Kidney capillary endothelial cell (primary cell): ENCODE measurements at regions not wholly inside any gene's neighbourhood (a gene's known extent, or its start where the extent isn't known, plus 50 kb on each side); places are given as distances from the start of the nearest gene placed in this dataset.

Experiments
- DNase-seq: peaks from one replicate; pipeline ENCODE4 v3.0.0-alpha.2; 2018; ENCODE audit warnings: low spot score

- no peak for DNase-seq
Measured at GRCh38 chr5:67467110-67467509, 270.5 kb upstream of the CD180 start.

GRCh38 chr5:67465537-67466207, 269.1 kb upstream of the CD180 start:
- DNase-seq = no peak

- no peak for DNase-seq
Measured at GRCh38 chr5:67462147-67462546, 265.5 kb upstream of the CD180 start.

GRCh38 chr5:67459253-67459652, 262.7 kb upstream of the CD180 start:
- DNase-seq = no peak

- DNase-seq = no peak
Measured at GRCh38 chr5:67455970-67456369, 259.4 kb upstream of the CD180 start.

GRCh38 chr5:67454957-67455561, 258.5 kb upstream of the CD180 start:
- DNase-seq = no peak

GRCh38 chr5:67453111-67453905, 256.7 kb upstream of the CD180 start:
- DNase-seq = no peak

GRCh38 chr5:67451640-67452279, 255.2 kb upstream of the CD180 start:
- no peak for DNase-seq

GRCh38 chr5:67447732-67448131, 251.1 kb upstream of the CD180 start:
- DNase-seq = no peak

GRCh38 chr5:67437905-67438845, 241.6 kb upstream of the CD180 start:
- no peak for DNase-seq

GRCh38 chr5:67435032-67435431, 238.4 kb upstream of the CD180 start:
- no peak for DNase-seq

GRCh38 chr5:67434466-67434865, 237.9 kb upstream of the CD180 start:
- no peak for DNase-seq

- DNase-seq = no peak
Measured at GRCh38 chr5:67432606-67433005, 236.0 kb upstream of the CD180 start.

GRCh38 chr5:67431191-67431590, 234.6 kb upstream of the CD180 start:
- DNase-seq = peak; percentile 13

- DNase-seq = no peak
Measured at GRCh38 chr5:67427850-67428298, 231.3 kb upstream of the CD180 start.

- DNase-seq = no peak
Measured at GRCh38 chr5:67426961-67427849, 230.6 kb upstream of the CD180 start.

- DNase-seq = no peak
Measured at GRCh38 chr5:67425514-67425913, 228.9 kb upstream of the CD180 start.

- DNase-seq = no peak
Measured at GRCh38 chr5:67417839-67418238, 221.2 kb upstream of the CD180 start.

GRCh38 chr5:67416986-67417385, 220.4 kb upstream of the CD180 start:
- DNase-seq = no peak

GRCh38 chr5:67416133-67416937, 219.7 kb upstream of the CD180 start:
- DNase-seq = no peak
